ENCODE measurements at regions not wholly inside any gene's neighbourhood (a gene's known extent, or its start where the extent isn't known, plus 50 kb on each side); places are given as distances from the start of the nearest gene placed in this dataset.
"Not testable (repeated sequence)": the region's sequence is repeated elsewhere in the genome, so short reads cannot be mapped to it uniquely, and the experiment has no call there.

DNA sequence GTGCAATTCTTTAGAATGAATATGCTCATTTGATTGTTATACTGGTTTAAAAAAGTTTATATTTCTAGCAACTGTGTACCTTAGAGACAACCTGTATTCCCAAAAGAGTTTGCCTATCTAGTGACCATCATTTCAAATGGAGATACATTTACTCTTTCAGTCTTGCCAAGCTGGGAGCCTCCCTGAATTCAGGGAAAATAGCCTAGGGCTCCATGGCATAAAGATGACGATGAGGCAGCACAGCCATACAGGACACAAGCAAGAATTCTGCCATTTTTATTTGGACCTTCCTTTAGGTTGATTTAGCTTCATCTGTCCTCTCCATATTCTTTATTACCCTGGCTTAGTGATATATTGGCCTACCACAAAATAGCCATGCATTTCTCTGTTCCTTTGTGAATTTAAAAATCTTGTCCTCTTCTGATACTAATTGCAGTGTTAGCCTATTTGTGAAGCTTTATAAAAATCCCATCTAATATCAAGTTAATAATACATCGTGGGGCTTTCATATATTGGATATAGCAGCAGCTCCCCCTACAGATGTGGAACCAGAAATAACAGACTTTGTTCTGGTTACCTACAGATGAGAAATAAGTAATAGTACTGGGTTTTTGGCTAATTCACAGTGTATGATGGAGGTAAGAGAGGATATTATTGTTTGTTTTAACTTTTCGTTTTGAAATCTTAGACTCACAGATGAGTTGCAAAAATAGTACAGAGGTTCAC, 1661.9 kb upstream of the PIK3C3 start:
- no peak overlapping the region for H3K27ac ChIP-seq (ENCODE audit: low read length, poor library complexity, severe bottlenecking)
- H3K4me2 ChIP-seq (ENCODE audit: low read length, poor library complexity, severe bottlenecking), result no peak overlapping the region
- no peak overlapping the region for H3K14ac ChIP-seq (ENCODE audit: low read length in 2 of 2)
- H3K4me1 ChIP-seq (ENCODE audit: control insufficient read depth, insufficient read depth, low read depth, low read length), result no peaks in the 10 kb centered on the region
- H2AK5ac ChIP-seq (ENCODE audit: low read length, severe bottlenecking), result no peak overlapping the region
- no peak overlapping the region for H3K4ac ChIP-seq (ENCODE audit: low read depth in 1 of 2, low read length in 2 of 2)
- no peak overlapping the region for H4K91ac ChIP-seq (ENCODE audit: low read length)
- no peaks in the 10 kb centered on the region for H3K79me1 ChIP-seq (replicated peaks; ENCODE audit: low read length, poor library complexity, severe bottlenecking)
- H2BK15ac ChIP-seq (ENCODE audit: low read depth, poor library complexity, severe bottlenecking), result no peak overlapping the region
- H3K9me3 ChIP-seq (ENCODE audit: control insufficient read depth, low read length), result no peaks in the 10 kb centered on the region
- no peak overlapping the region for H2BK120ac ChIP-seq (ENCODE audit: low read depth, low read length)
- no peak overlapping the region for H3K18ac ChIP-seq (ENCODE audit: low read depth in 1 of 2, low read length in 2 of 2)
- H3K9ac ChIP-seq (ENCODE audit: low read length), result no peak overlapping the region
- no peak overlapping the region for H2BK12ac ChIP-seq (ENCODE audit: low read length in 2 of 2)
- no peaks in the 10 kb centered on the region for H3K27me3 ChIP-seq (ENCODE audit: control insufficient read depth in 1 of 2, insufficient read depth in 1 of 2, low read length in 2 of 2)
- H2BK5ac ChIP-seq (ENCODE audit: low read depth, low read length, poor library complexity, severe bottlenecking), result no peak overlapping the region
- no peaks in the 10 kb centered on the region for H3K36me3 ChIP-seq (ENCODE audit: control insufficient read depth in 1 of 2, insufficient read depth in 2 of 2, low read depth in 1 of 2, low read length in 2 of 2)
- H3K4me3 ChIP-seq (ENCODE audit: insufficient read depth in 1 of 2, low read depth in 1 of 2, low read length in 2 of 2), result no peak overlapping the region
- H4K8ac ChIP-seq (ENCODE audit: low read length), result no peak overlapping the region
- WGBS, result 87% methylated on average over 1 of the region's 3 CpGs
- H3K23ac ChIP-seq (ENCODE audit: low read length in 2 of 2), result no peak overlapping the region
- DNase-seq, result no peak
- H2AFZ ChIP-seq (ENCODE audit: low read depth, low read length), result no peak overlapping the region

DNA sequence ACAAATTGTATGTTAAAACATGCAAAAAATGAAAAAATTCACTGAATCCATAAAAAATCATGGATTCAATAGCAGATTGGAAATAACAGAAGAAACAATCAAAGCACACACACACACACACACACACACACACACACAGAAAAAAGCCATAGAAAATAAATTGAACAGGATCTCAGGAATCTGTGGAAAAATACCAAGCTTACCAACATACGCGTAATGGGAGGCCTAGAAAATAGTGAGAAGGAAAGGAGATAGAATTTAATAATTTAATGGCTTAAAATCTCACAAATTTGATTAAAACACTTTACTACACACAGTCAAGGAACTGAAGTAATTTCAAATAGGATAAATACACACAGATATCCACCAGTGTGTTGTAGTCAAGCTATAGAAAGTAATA, 1671.5 kb upstream of the PIK3C3 start:
- H3K36me3 ChIP-seq (ENCODE audit: control insufficient read depth in 1 of 2, insufficient read depth in 2 of 2, low read depth in 1 of 2, low read length in 2 of 2), result no peaks in the 10 kb centered on the region
- no peak overlapping the region for H2BK12ac ChIP-seq (ENCODE audit: low read length in 2 of 2)
- no peak overlapping the region for H3K9ac ChIP-seq (ENCODE audit: low read length)
- no peak overlapping the region for H3K4me3 ChIP-seq (ENCODE audit: insufficient read depth in 1 of 2, low read depth in 1 of 2, low read length in 2 of 2)
- no peak overlapping the region for H3K4ac ChIP-seq (ENCODE audit: low read depth in 1 of 2, low read length in 2 of 2)
- no peak overlapping the region for H2AFZ ChIP-seq (ENCODE audit: low read depth, low read length)
- no peak overlapping the region for H2BK120ac ChIP-seq (ENCODE audit: low read depth, low read length)
- no peak overlapping the region for H2BK5ac ChIP-seq (ENCODE audit: low read depth, low read length, poor library complexity, severe bottlenecking)
- H3K27me3 ChIP-seq (ENCODE audit: control insufficient read depth in 1 of 2, insufficient read depth in 1 of 2, low read length in 2 of 2), result no peaks in the 10 kb centered on the region
- H4K8ac ChIP-seq (ENCODE audit: low read length), result no peak overlapping the region
- no peak overlapping the region for H3K23ac ChIP-seq (ENCODE audit: low read length in 2 of 2)
- H3K4me2 ChIP-seq (ENCODE audit: low read length, poor library complexity, severe bottlenecking), result no peak overlapping the region
- H2AK5ac ChIP-seq (ENCODE audit: low read length, severe bottlenecking), result no peak overlapping the region
- H3K79me1 ChIP-seq (replicated peaks; ENCODE audit: low read length, poor library complexity, severe bottlenecking), result no peaks in the 10 kb centered on the region
- peaks cover 9% of the 10 kb centered on the region for H3K9me3 ChIP-seq (ENCODE audit: control insufficient read depth, low read length)
- no peak overlapping the region for H2BK15ac ChIP-seq (ENCODE audit: low read depth, poor library complexity, severe bottlenecking)
- H3K18ac ChIP-seq (ENCODE audit: low read depth in 1 of 2, low read length in 2 of 2), result no peak overlapping the region
- no CpG with 5 or more reads among the region's 2 CpGs for WGBS
- no peak overlapping the region for H4K91ac ChIP-seq (ENCODE audit: low read length)
- no peaks in the 10 kb centered on the region for H3K4me1 ChIP-seq (ENCODE audit: control insufficient read depth, insufficient read depth, low read depth, low read length)
- no peak for DNase-seq
- no peak overlapping the region for H3K14ac ChIP-seq (ENCODE audit: low read length in 2 of 2)
- H3K27ac ChIP-seq (ENCODE audit: low read length, poor library complexity, severe bottlenecking), result no peak overlapping the region

DNA sequence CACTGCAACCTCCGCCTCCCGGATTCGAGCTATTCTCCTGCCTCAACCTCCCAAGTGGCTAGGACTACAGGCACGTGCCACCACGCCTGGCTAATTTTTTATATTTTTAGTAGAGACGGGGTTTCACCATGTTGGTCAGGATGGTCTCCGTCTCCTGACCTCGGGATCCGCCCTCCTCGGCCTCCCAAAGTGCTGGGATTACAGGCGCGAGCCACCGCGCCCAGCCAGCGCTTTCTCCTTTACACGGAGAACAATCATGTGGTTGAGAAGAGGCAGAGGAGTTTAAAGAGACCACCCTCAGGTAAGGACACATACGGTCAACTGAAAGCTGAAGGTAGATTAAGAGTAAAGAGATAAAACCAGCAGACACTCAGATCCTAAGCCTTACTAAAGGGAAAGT, 1673.7 kb upstream of the PIK3C3 start:
- H4K91ac ChIP-seq (ENCODE audit: low read length); H2BK15ac ChIP-seq (ENCODE audit: low read depth, poor library complexity, severe bottlenecking); H3K4ac ChIP-seq (ENCODE audit: low read depth in 1 of 2, low read length in 2 of 2); H3K79me1 ChIP-seq (replicated peaks; ENCODE audit: low read length, poor library complexity, severe bottlenecking); H3K36me3 ChIP-seq (ENCODE audit: control insufficient read depth in 1 of 2, insufficient read depth in 2 of 2, low read depth in 1 of 2, low read length in 2 of 2); H2BK12ac ChIP-seq (ENCODE audit: low read length in 2 of 2); H2BK120ac ChIP-seq (ENCODE audit: low read depth, low read length); H3K4me1 ChIP-seq (ENCODE audit: control insufficient read depth, insufficient read depth, low read depth, low read length); H4K8ac ChIP-seq (ENCODE audit: low read length); H3K4me3 ChIP-seq (ENCODE audit: insufficient read depth in 1 of 2, low read depth in 1 of 2, low read length in 2 of 2); H3K23ac ChIP-seq (ENCODE audit: low read length in 2 of 2); H3K4me2 ChIP-seq (ENCODE audit: low read length, poor library complexity, severe bottlenecking); H2BK5ac ChIP-seq (ENCODE audit: low read depth, low read length, poor library complexity, severe bottlenecking); H2AK5ac ChIP-seq (ENCODE audit: low read length, severe bottlenecking); H3K27ac ChIP-seq (ENCODE audit: low read length, poor library complexity, severe bottlenecking); H2AFZ ChIP-seq (ENCODE audit: low read depth, low read length); H3K18ac ChIP-seq (ENCODE audit: low read depth in 1 of 2, low read length in 2 of 2); DNase-seq; H3K9ac ChIP-seq (ENCODE audit: low read length); H3K14ac ChIP-seq (ENCODE audit: low read length in 2 of 2); H3K9me3 ChIP-seq (ENCODE audit: control insufficient read depth, low read length); H3K27me3 ChIP-seq (ENCODE audit: control insufficient read depth in 1 of 2, insufficient read depth in 1 of 2, low read length in 2 of 2): not testable (repeated sequence)
- 96% methylated on average over 17 of the region's 17 CpGs for WGBS

DNA sequence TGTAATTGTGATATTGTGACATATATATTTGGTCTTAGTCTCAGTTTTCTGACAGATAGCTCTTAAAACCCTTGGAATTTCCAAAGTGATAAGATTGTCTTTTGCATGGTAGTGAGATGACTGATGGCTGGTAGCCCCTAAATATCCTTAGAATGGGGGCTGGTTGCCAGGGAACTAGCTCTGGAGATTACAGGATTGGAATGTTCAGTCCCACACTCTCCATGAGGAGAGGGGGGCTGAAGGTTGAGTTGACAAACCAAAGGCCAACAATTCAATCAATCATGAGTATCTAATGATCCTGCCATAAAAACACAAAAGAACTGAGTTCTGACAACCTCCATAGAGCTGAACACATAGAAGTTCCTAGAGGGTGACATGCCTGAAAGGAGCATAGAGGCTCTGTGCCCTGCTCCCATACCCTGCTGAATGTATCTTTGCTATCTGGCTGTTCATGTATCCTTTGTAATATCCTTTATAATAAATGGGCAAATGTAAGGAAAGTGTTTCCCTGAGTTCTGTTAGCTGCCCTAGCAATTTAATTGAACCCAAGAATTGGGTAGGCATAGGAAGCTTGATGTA, 1680.3 kb upstream of the PIK3C3 start:
- Histone ChIP-seq H2AFZ (ENCODE audit: low read depth, low read length) (no peak overlapping the region), H3K14ac (ENCODE audit: low read length in 2 of 2) (no peak overlapping the region)

More for the DNA sequence above, 1680.3 kb upstream of the PIK3C3 start:
- Histone ChIP-seq H4K8ac (ENCODE audit: low read length) (no peak overlapping the region), H3K79me1 (replicated peaks; ENCODE audit: low read length, poor library complexity, severe bottlenecking) (no peaks in the 10 kb centered on the region), H2BK15ac (ENCODE audit: low read depth, poor library complexity, severe bottlenecking) (no peak overlapping the region), H3K4me3 (ENCODE audit: insufficient read depth in 1 of 2, low read depth in 1 of 2, low read length in 2 of 2) (no peak overlapping the region), H2AK5ac (ENCODE audit: low read length, severe bottlenecking) (no peak overlapping the region), H3K27ac (ENCODE audit: low read length, poor library complexity, severe bottlenecking) (no peak overlapping the region), H3K18ac (ENCODE audit: low read depth in 1 of 2, low read length in 2 of 2) (no peak overlapping the region), H3K4me1 (ENCODE audit: control insufficient read depth, insufficient read depth, low read depth, low read length) (no peaks in the 10 kb centered on the region), H2BK5ac (ENCODE audit: low read depth, low read length, poor library complexity, severe bottlenecking) (no peak overlapping the region), H3K9ac (ENCODE audit: low read length) (no peak overlapping the region), H3K23ac (ENCODE audit: low read length in 2 of 2) (no peak overlapping the region), H4K91ac (ENCODE audit: low read length) (no peak overlapping the region), H3K27me3 (ENCODE audit: control insufficient read depth in 1 of 2, insufficient read depth in 1 of 2, low read length in 2 of 2) (no peaks in the 10 kb centered on the region), H2BK12ac (ENCODE audit: low read length in 2 of 2) (no peak overlapping the region), H3K9me3 (ENCODE audit: control insufficient read depth, low read length) (no peaks in the 10 kb centered on the region), H2BK120ac (ENCODE audit: low read depth, low read length) (no peak overlapping the region), H3K4ac (ENCODE audit: low read depth in 1 of 2, low read length in 2 of 2) (no peak overlapping the region), H3K4me2 (ENCODE audit: low read length, poor library complexity, severe bottlenecking) (no peak overlapping the region), H3K36me3 (ENCODE audit: control insufficient read depth in 1 of 2, insufficient read depth in 2 of 2, low read depth in 1 of 2, low read length in 2 of 2) (no peaks in the 10 kb centered on the region)
- DNase-seq, result no peak
